ENCODE measurements at regions not wholly inside any gene's neighbourhood (a gene's known extent, or its start where the extent isn't known, plus 50 kb on each side); places are given as distances from the start of the nearest gene placed in this dataset.

- Histone ChIP-seq H3K36me3 (no peaks in the 10 kb centered on the region), H3K9me3 (no peaks in the 10 kb centered on the region), H3K4me1 (no peaks in the 10 kb centered on the region), H3K27me3 (no peaks in the 10 kb centered on the region), H3K4me3 (ENCODE audit: low read depth, low read length) (no peak overlapping the region)
- no peak for DNase-seq
- TF ChIP-seq, protein P1, sequence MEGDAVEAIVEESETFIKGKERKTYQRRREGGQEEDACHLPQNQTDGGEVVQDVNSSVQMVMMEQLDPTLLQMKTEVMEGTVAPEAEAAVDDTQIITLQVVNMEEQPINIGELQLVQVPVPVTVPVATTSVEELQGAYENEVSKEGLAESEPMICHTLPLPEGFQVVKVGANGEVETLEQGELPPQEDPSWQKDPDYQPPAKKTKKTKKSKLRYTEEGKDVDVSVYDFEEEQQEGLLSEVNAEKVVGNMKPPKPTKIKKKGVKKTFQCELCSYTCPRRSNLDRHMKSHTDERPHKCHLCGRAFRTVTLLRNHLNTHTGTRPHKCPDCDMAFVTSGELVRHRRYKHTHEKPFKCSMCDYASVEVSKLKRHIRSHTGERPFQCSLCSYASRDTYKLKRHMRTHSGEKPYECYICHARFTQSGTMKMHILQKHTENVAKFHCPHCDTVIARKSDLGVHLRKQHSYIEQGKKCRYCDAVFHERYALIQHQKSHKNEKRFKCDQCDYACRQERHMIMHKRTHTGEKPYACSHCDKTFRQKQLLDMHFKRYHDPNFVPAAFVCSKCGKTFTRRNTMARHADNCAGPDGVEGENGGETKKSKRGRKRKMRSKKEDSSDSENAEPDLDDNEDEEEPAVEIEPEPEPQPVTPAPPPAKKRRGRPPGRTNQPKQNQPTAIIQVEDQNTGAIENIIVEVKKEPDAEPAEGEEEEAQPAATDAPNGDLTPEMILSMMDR (IDR thresholded peaks at IDR 0.05; ENCODE audit: low read depth, low read length): no peak
Measured at GRCh38 chr1:30627206-30627605, 96.2 kb downstream of the MATN1 start.

DNA sequence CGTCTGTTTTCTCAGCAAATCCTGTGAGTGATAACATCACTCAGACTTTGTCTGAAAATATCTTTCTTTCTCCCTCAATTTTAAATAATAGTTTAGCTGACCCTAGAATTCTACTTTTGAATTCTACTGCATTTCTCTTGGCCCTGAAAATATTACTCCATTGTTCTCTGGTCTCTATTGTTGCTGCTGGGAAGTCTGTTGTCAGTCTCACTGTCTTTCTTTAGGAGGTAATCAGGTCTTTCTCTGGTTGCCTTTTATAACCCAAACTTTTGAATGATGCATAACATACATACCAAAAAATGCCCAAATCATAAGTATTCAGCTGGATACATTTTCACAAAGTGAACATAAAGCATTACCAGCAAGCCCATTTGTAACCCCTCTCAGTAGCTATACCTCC is 100.0 kb downstream of the MATN1 start:
- H3K4me1 ChIP-seq: no peaks in the 10 kb centered on the region
- H3K4me3 ChIP-seq (ENCODE audit: low read depth, low read length): no peak overlapping the region
- H3K36me3 ChIP-seq: no peaks in the 10 kb centered on the region
- no peak for DNase-seq
- no peaks in the 10 kb centered on the region for H3K27me3 ChIP-seq
- H3K9me3 ChIP-seq: no peaks in the 10 kb centered on the region
- TF ChIP-seq, protein P1 (IDR thresholded peaks at IDR 0.05; ENCODE audit: low read depth, low read length): no peak

GRCh38 chr1:30619619-30620018 is 103.8 kb downstream of the MATN1 start:
- TF ChIP-seq, protein P1 (IDR thresholded peaks at IDR 0.05; ENCODE audit: low read depth, low read length): no peak
- Histone ChIP-seq H3K36me3 (no peaks in the 10 kb centered on the region), H3K4me1 (no peaks in the 10 kb centered on the region), H3K4me3 (ENCODE audit: low read depth, low read length) (no peak overlapping the region), H3K9me3 (no peaks in the 10 kb centered on the region), H3K27me3 (no peaks in the 10 kb centered on the region)
- no peak for DNase-seq

DNA sequence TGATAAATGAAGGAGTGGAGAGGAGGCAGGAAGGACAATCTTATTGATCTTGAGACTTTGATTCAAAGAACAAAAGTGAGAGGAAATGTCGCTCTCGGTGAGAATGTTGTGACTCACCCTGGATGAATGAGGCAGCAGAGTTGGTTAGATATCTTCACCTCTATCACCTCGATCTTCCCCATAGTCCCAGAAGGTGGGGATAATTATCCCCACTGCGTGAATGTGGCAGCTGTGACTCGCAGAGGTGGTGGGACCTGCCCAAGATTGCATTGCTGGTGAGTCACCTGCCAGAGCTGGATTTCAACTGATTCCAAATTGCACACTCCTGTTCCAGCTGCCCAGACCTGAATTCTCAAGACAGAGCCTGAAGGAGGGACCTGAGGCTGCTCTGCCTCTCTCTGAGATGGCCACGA is 105.0 kb downstream of the MATN1 start:
- H3K36me3 ChIP-seq: no peaks in the 10 kb centered on the region
- DNase-seq: no peak
- no peaks in the 10 kb centered on the region for H3K27me3 ChIP-seq
- no peaks in the 10 kb centered on the region for H3K9me3 ChIP-seq
- TF ChIP-seq, protein P1 (IDR thresholded peaks at IDR 0.05; ENCODE audit: low read depth, low read length): no peak
- H3K4me3 ChIP-seq (ENCODE audit: low read depth, low read length): no peak overlapping the region
- H3K4me1 ChIP-seq: no peaks in the 10 kb centered on the region

DNA sequence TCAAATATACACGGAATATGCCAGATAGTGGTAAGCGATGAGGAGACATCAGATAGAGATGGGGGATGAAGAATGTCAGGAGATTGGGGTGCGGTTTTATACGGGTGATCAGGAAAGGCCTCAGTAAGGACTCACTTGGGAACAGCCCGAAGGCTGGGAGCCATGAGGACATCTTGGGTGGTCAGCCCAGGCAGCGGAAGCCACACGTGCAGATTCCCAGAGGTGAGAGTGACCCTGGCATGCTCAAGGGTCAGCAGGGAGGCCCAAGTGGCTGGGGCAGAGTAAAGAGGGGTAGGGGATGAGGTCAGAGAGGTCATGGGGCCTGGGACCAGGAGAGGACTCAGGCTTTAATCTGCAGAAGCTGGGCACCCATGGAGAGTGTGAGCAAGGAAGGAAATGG is 106.6 kb downstream of the MATN1 start:
- Histone ChIP-seq H3K4me3 (ENCODE audit: low read depth, low read length) (no peak overlapping the region), H3K27me3 (no peaks in the 10 kb centered on the region), H3K36me3 (no peaks in the 10 kb centered on the region), H3K9me3 (no peaks in the 10 kb centered on the region), H3K4me1 (no peaks in the 10 kb centered on the region)
- no peak for DNase-seq
- TF ChIP-seq, protein P1 (IDR thresholded peaks at IDR 0.05; ENCODE audit: low read depth, low read length): no peak

DNA sequence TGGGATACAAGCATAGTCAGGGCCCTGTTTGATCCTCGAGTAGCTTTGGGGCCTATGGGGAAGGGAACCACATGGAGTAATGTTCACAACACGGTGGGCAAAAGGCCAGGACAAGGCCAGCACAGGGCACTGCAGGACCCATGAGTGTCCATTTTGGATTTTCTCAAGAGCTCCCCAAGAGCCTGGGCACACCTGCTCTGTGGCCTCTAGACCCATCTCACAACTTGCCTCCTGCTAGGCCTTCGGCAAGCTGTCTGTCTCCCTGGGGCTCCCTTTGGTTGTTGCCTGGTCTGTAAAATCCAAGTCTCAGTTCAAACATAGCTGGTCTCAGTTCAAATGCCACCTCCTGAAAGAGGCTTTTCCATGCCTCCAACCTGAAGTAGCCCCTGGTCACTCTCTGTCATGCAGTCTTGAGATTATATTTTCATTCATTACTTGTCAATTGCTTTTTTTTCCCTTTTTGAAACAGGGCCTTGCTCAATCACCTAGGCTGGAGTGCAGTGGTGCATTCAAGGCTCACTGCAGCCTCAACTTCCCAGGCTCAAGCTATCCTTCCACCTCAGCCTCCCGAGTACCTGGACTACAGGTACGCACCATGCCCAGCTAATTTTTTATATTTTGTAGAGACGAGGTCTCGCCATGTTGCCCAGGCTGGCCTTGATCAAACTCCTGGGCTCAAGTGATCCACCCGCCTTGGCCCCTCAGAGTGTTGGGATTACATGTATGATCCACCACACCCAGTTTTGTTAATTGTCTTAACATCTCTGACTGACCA is 107.4 kb downstream of the MATN1 start:
- H3K27me3 ChIP-seq: no peaks in the 10 kb centered on the region
- DNase-seq: no peak
- H3K36me3 ChIP-seq: no peaks in the 10 kb centered on the region
- TF ChIP-seq, protein P1 (IDR thresholded peaks at IDR 0.05; ENCODE audit: low read depth, low read length): no peak
- no peak overlapping the region for H3K4me3 ChIP-seq (ENCODE audit: low read depth, low read length)
- H3K9me3 ChIP-seq: no peaks in the 10 kb centered on the region
- no peaks in the 10 kb centered on the region for H3K4me1 ChIP-seq
